AG09309 (cell line): ENCODE measurements at regions not wholly inside any gene's neighbourhood (a gene's known extent, or its start where the extent isn't known, plus 50 kb on each side); places are given as distances from the start of the nearest gene placed in this dataset.

Source experiments
- DNase-seq: peaks from one replicate; pipeline ENCODE4 v3.0.0-alpha.2; 2010; ENCODE audit warnings: low read depth
- H3K4me3 ChIP-seq: 2 replicates; pipeline ENCODE4 v1.5.1; 2011; ENCODE audit warnings: mild to moderate bottlenecking, low read depth, low read length, moderate library complexity; ENCODE audit not compliant: control insufficient read depth
- TF ChIP-seq, protein P1 (sequence below): IDR thresholded peaks from 2 replicates; pipeline ENCODE4 v1.5.1; 2011; ENCODE audit warnings: mild to moderate bottlenecking, low read depth, low read length, inconsistent platforms; ENCODE audit not compliant: insufficient read depth, control insufficient read depth; ENCODE audit errors: missing control alignments

- DNase-seq = no peak
- TF ChIP-seq, protein P1, sequence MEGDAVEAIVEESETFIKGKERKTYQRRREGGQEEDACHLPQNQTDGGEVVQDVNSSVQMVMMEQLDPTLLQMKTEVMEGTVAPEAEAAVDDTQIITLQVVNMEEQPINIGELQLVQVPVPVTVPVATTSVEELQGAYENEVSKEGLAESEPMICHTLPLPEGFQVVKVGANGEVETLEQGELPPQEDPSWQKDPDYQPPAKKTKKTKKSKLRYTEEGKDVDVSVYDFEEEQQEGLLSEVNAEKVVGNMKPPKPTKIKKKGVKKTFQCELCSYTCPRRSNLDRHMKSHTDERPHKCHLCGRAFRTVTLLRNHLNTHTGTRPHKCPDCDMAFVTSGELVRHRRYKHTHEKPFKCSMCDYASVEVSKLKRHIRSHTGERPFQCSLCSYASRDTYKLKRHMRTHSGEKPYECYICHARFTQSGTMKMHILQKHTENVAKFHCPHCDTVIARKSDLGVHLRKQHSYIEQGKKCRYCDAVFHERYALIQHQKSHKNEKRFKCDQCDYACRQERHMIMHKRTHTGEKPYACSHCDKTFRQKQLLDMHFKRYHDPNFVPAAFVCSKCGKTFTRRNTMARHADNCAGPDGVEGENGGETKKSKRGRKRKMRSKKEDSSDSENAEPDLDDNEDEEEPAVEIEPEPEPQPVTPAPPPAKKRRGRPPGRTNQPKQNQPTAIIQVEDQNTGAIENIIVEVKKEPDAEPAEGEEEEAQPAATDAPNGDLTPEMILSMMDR = no peak
- H3K4me3 ChIP-seq = no peak overlapping the region
These were observed 510.1 kb downstream of the TDRD15 start for GRCh38 chr2:21633911-21634310.

GRCh38 chr2:21640046-21640445, 516.3 kb downstream of the TDRD15 start:
- H3K4me3 ChIP-seq = no peak overlapping the region
- DNase-seq = no peak
- TF ChIP-seq, protein P1 = no peak

DNA sequence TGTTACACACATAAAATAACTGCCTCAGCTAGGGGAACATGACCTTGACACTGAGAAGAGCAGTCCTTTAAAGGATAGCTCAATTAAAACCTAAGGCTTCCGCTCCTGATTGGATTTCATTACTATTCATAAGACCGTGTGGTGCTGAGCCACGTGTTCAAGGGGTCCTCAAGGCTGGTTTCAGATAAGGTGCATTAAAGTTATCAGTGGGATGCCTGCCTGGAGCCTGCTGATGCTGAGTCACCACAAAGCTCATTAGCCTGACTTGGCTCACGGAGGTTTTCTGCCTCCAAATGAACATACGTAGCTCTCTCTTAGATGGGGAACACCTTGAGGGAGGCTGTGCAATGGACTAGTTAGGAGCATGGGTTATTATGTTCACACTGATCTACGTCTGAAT, 518.9 kb downstream of the TDRD15 start:
- no peak for DNase-seq
- TF ChIP-seq, protein P1 = no peak
- no peak overlapping the region for H3K4me3 ChIP-seq

- no peak overlapping the region for H3K4me3 ChIP-seq
- TF ChIP-seq, protein P1 = no peak
- no peak for DNase-seq
These were observed 519.4 kb downstream of the TDRD15 start for GRCh38 chr2:21643180-21643579.

GRCh38 chr2:21644266-21644665, 520.5 kb downstream of the TDRD15 start:
- H3K4me3 ChIP-seq = no peak overlapping the region
- TF ChIP-seq, protein P1 = no peak
- DNase-seq = no peak

- no peak overlapping the region for H3K4me3 ChIP-seq
- DNase-seq = no peak
- TF ChIP-seq, protein P1 = no peak
These were observed 522.6 kb downstream of the TDRD15 start for GRCh38 chr2:21646345-21646744.

GRCh38 chr2:21650569-21650968, 526.8 kb downstream of the TDRD15 start:
- H3K4me3 ChIP-seq = no peak overlapping the region
- TF ChIP-seq, protein P1 = no peak
- DNase-seq = no peak
